Astrocyte (in vitro differentiated cells and primary cell): ENCODE measurements at regions not wholly inside any gene's neighbourhood (a gene's known extent, or its start where the extent isn't known, plus 50 kb on each side); places are given as distances from the start of the nearest gene placed in this dataset.

Experiments
- DNase-seq: peaks from one replicate; pipeline ENCODE4 v3.0.0-alpha.2; 2010; ENCODE audit warnings: low read depth
- FAIRE-seq: peaks from 2 replicates; lab custom pipeline; 2011; peaks lifted over from hg19 to GRCh38; lab: Jason Lieb, UNC
- H2AFZ ChIP-seq: 2 replicates; pipeline ENCODE4 v1.6.0; 2012; ENCODE audit warnings: low read depth, low read length, inconsistent platforms
- H3K27ac ChIP-seq: 2 replicates; pipeline ENCODE4 v1.5.1; 2011; ENCODE audit warnings: low read depth, low read length, inconsistent platforms
- H3K27me3 ChIP-seq: 2 replicates; pipeline ENCODE4 v1.6.0; 2011; ENCODE audit warnings: low read length, inconsistent platforms; ENCODE audit not compliant: insufficient read depth
- H3K36me3 ChIP-seq: 2 replicates; pipeline ENCODE4 v1.5.1; 2011; ENCODE audit warnings: low read length, inconsistent platforms; ENCODE audit not compliant: insufficient read depth
- H3K4me1 ChIP-seq: 2 replicates; pipeline ENCODE4 v1.5.1; 2011; ENCODE audit warnings: low read length, inconsistent platforms; ENCODE audit not compliant: insufficient read depth
- H3K4me2 ChIP-seq: 2 replicates; pipeline ENCODE4 v1.6.0; 2012; ENCODE audit warnings: low read length, inconsistent platforms
- H3K4me3 ChIP-seq: 2 replicates; pipeline ENCODE4 v1.5.1; 2011; ENCODE audit warnings: low read depth, mild to moderate bottlenecking, low read length, inconsistent platforms; ENCODE audit not compliant: insufficient read depth
- H3K79me2 ChIP-seq: 2 replicates; pipeline ENCODE4 v1.6.0; 2012; ENCODE audit warnings: mild to moderate bottlenecking, low read length, inconsistent platforms; ENCODE audit not compliant: insufficient read depth
- H3K9ac ChIP-seq: 2 replicates; pipeline ENCODE4 v1.6.0; 2012; ENCODE audit warnings: mild to moderate bottlenecking, low read length, inconsistent platforms
- H3K9me3 ChIP-seq: 2 replicates; pipeline ENCODE4 v1.5.1; 2012; ENCODE audit warnings: low read depth, mild to moderate bottlenecking, low read length, inconsistent platforms; ENCODE audit not compliant: insufficient read depth
- H4K20me1 ChIP-seq: 2 replicates; pipeline ENCODE4 v1.6.0; 2012; ENCODE audit warnings: low read length, inconsistent platforms; ENCODE audit not compliant: insufficient read depth
- H3K27ac Mint-ChIP-seq: one replicate; pipeline ENCODE4 v1.8.0; 2021; ENCODE audit warnings: mild to moderate bottlenecking, mixed read lengths; ENCODE audit not compliant: unreplicated experiment
- H3K27me3 Mint-ChIP-seq: one replicate; pipeline ENCODE4 v1.8.0; 2021; ENCODE audit warnings: low read depth, mixed read lengths; ENCODE audit not compliant: unreplicated experiment
- H3K36me3 Mint-ChIP-seq: one replicate; pipeline ENCODE4 v1.8.0; 2021; ENCODE audit warnings: low read depth, mixed read lengths; ENCODE audit not compliant: unreplicated experiment
- H3K4me1 Mint-ChIP-seq: one replicate; pipeline ENCODE4 v1.8.0; 2021; ENCODE audit warnings: low read depth, mixed read lengths; ENCODE audit not compliant: unreplicated experiment
- H3K4me3 Mint-ChIP-seq: one replicate; pipeline ENCODE4 v1.8.0; 2021; ENCODE audit warnings: mild to moderate bottlenecking, moderate library complexity, mixed read lengths; ENCODE audit not compliant: unreplicated experiment
- H3K9me3 Mint-ChIP-seq: one replicate; pipeline ENCODE4 v1.8.0; 2021; ENCODE audit warnings: mild to moderate bottlenecking, mixed read lengths; ENCODE audit not compliant: unreplicated experiment
- EZH2 ChIP-seq: IDR thresholded peaks from 2 replicates; pipeline ENCODE4 v1.6.1; 2012; ENCODE audit warnings: mild to moderate bottlenecking, low read length, inconsistent platforms; ENCODE audit not compliant: insufficient read depth
- TF ChIP-seq, protein P1 (sequence below): IDR thresholded peaks from 2 replicates; pipeline ENCODE4 v1.5.1; 2011; ENCODE audit warnings: low read depth, mild to moderate bottlenecking, inconsistent platforms, low read length, moderate library complexity; ENCODE audit not compliant: insufficient read depth

DNA sequence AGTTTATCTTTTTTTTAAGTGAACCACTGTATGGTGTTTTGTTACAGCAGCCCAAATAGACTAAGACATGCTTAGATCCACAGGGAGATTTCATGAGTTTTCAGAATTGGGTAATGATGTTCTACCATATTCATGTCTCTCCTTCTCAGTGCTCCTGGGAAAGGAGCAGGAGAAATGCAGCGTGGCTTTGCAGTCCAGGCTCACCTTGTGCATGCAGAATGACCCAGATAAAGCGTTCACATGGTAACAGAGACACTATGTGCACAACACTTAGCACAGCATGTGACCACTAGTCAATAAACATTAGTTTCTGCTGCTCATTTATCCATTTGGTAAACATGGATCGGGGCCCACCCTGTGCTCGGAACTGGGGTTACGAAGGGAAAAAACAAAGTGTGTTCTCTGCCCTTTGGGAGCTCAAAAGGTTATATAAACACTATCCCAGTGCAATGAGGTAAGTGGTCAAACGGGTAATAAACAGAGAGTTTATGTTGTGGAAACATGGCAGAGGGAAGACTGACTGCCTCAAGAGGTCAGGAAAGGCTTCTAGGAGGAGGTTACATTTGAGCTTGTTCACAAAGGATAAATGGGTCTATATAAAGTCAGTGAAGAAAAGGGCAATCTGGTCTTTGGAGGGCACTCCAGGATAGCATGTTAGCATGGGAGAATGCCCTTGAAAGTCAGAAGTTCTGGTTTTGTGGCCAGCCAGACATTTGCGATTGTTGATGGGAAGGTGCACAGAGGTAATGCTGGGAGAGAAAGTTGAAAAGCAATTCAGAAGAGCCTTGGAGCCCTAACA lies 299.2 kb downstream of the TDRD15 start:
- no peaks in the 10 kb centered on the region for H3K4me1 Mint-ChIP-seq
- no peak for FAIRE-seq
- no peak for DNase-seq
- no peak overlapping the region for H3K9ac ChIP-seq
- H4K20me1 ChIP-seq, result no peaks in the 10 kb centered on the region
- no peaks in the 10 kb centered on the region for H3K36me3 ChIP-seq
- no peaks in the 10 kb centered on the region for H3K27me3 ChIP-seq
- H3K4me3 ChIP-seq, result no peak overlapping the region
- H3K9me3 Mint-ChIP-seq, result peaks cover 1% of the 10 kb centered on the region
- no peak overlapping the region for H3K27ac Mint-ChIP-seq
- no peaks in the 10 kb centered on the region for H3K36me3 Mint-ChIP-seq
- no peaks in the 10 kb centered on the region for H3K27me3 Mint-ChIP-seq
- no peaks in the 10 kb centered on the region for H3K79me2 ChIP-seq
- no peak overlapping the region for H2AFZ ChIP-seq
- no peaks in the 10 kb centered on the region for H3K4me1 ChIP-seq
- H3K4me2 ChIP-seq, result no peak overlapping the region
- H3K9me3 ChIP-seq, result no peaks in the 10 kb centered on the region
- no peak overlapping the region for H3K4me3 Mint-ChIP-seq
- TF ChIP-seq, protein P1, sequence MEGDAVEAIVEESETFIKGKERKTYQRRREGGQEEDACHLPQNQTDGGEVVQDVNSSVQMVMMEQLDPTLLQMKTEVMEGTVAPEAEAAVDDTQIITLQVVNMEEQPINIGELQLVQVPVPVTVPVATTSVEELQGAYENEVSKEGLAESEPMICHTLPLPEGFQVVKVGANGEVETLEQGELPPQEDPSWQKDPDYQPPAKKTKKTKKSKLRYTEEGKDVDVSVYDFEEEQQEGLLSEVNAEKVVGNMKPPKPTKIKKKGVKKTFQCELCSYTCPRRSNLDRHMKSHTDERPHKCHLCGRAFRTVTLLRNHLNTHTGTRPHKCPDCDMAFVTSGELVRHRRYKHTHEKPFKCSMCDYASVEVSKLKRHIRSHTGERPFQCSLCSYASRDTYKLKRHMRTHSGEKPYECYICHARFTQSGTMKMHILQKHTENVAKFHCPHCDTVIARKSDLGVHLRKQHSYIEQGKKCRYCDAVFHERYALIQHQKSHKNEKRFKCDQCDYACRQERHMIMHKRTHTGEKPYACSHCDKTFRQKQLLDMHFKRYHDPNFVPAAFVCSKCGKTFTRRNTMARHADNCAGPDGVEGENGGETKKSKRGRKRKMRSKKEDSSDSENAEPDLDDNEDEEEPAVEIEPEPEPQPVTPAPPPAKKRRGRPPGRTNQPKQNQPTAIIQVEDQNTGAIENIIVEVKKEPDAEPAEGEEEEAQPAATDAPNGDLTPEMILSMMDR, result no peak
- TF ChIP-seq EZH2, result no peak
- no peak overlapping the region for H3K27ac ChIP-seq

DNA sequence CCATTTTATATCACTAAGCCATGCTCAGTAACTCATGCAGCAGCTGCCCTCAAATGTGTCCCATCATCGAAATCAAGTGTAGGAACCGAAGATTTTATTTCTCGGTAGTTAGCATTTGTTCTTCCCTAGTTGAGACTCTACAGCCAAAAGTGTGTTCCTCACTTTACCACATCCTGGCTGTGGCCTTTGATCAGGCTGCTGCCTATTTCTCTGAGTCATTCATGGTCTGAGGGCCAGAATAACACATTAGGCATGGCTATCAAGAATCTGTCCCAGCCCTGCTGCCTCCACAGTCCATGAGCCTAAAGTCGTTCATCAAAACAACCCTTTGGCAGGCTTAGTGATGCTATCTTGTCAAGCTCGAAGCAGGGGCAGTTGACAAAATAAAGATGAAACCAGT lies 300.1 kb downstream of the TDRD15 start:
- Histone ChIP-seq H3K9ac (no peak overlapping the region), H2AFZ (no peak overlapping the region), H3K4me1 (no peaks in the 10 kb centered on the region), H3K79me2 (no peaks in the 10 kb centered on the region), H3K4me3 (no peak overlapping the region), H3K27ac (no peak overlapping the region), H4K20me1 (no peaks in the 10 kb centered on the region), H3K4me2 (no peak overlapping the region), H3K36me3 (no peaks in the 10 kb centered on the region), H3K9me3 (no peaks in the 10 kb centered on the region), H3K27me3 (no peaks in the 10 kb centered on the region)
- no peak for TF ChIP-seq EZH2
- TF ChIP-seq, protein P1, result no peak
- H3K4me3 Mint-ChIP-seq, result no peak overlapping the region
- DNase-seq (no peak), FAIRE-seq (no peak)
- no peaks in the 10 kb centered on the region for H3K36me3 Mint-ChIP-seq
- H3K27ac Mint-ChIP-seq, result no peak overlapping the region
- H3K4me1 Mint-ChIP-seq, result no peaks in the 10 kb centered on the region
- H3K9me3 Mint-ChIP-seq, result peaks cover 1% of the 10 kb centered on the region
- no peaks in the 10 kb centered on the region for H3K27me3 Mint-ChIP-seq

DNA sequence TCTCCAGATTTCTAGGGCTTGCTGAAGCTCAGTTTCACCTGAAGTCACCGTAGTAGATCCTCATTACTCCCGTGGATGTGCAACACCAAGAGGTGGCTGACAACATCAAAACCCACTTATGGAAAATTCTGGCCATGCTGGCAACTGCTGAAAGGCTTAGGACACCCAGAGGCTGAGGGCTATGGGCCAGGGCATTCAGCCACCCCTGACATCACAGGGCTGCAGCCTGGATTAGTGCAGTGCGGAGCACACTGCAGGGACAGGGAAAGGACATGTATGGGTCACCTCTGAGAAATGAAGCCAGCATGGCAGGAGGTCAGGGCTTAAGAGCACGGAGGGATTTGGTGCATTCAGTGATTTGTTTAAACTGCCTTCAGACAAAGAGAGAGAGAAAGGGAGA lies 300.6 kb downstream of the TDRD15 start:
- Histone ChIP-seq H4K20me1 (no peaks in the 10 kb centered on the region), H3K4me2 (no peak overlapping the region), H3K79me2 (no peaks in the 10 kb centered on the region), H3K4me1 (no peaks in the 10 kb centered on the region), H3K4me3 (no peak overlapping the region), H2AFZ (no peak overlapping the region), H3K27me3 (no peaks in the 10 kb centered on the region), H3K36me3 (no peaks in the 10 kb centered on the region), H3K9me3 (no peaks in the 10 kb centered on the region), H3K9ac (no peak overlapping the region), H3K27ac (no peak overlapping the region)
- DNase-seq (no peak), FAIRE-seq (no peak)
- no peaks in the 10 kb centered on the region for H3K36me3 Mint-ChIP-seq
- no peaks in the 10 kb centered on the region for H3K4me1 Mint-ChIP-seq
- no peaks in the 10 kb centered on the region for H3K27me3 Mint-ChIP-seq
- TF ChIP-seq EZH2, result no peak
- TF ChIP-seq, protein P1, result no peak
- no peak overlapping the region for H3K4me3 Mint-ChIP-seq
- peaks cover 1% of the 10 kb centered on the region for H3K9me3 Mint-ChIP-seq
- H3K27ac Mint-ChIP-seq, result no peak overlapping the region
